Psoas muscle (tissue), 7 donors: ENCODE measurements at regions not wholly inside any gene's neighbourhood (a gene's known extent, or its start where the extent isn't known, plus 50 kb on each side); places are given as distances from the start of the nearest gene placed in this dataset.

Experiments used
- ATAC-seq, 4 donors: fragments of 200-7000 bp; cut with Tn5 transposase; one replicate each; pipeline ENCODE4 v1.9.1; 2020; ENCODE audit warnings: moderate library complexity in 3 of 4, mild to moderate bottlenecking in 2 of 4
- DNase-seq, 2 donors: peaks; one replicate each; pipeline ENCODE4 v3.0.0-alpha.2; 2020
- H3K27ac ChIP-seq: fragments of 200-600 bp; one replicate; pipeline ENCODE4 v1.8.0; 2022
- H3K27me3 ChIP-seq, 3 donors: fragments of 200-600 bp in 1 of 3; one replicate each; pipeline versions ENCODE4 v1.6.1 to v1.8.0; 2013 to 2022; ENCODE audit warnings: low read length in 2 of 3, mild to moderate bottlenecking in 2 of 3, moderate library complexity in 1 of 3; ENCODE audit not compliant: insufficient read depth in 3 of 3
- H3K36me3 ChIP-seq, 2 donors: fragments of 200-600 bp in 1 of 2; one replicate each; pipeline versions ENCODE4 v1.6.1 to v1.8.0; 2013 to 2022; ENCODE audit warnings: low read depth in 1 of 2, mild to moderate bottlenecking in 1 of 2, moderate library complexity in 1 of 2; ENCODE audit not compliant: insufficient read depth in 1 of 2
- H3K4me1 ChIP-seq: fragments of 200-600 bp; one replicate; pipeline ENCODE4 v1.8.0; 2022
- H3K4me3 ChIP-seq: fragments of 200-600 bp; one replicate; pipeline ENCODE4 v1.8.0; 2022; ENCODE audit warnings: mild to moderate bottlenecking
- H3K9me3 ChIP-seq: fragments of 200-600 bp; one replicate; pipeline ENCODE4 v1.8.0; 2022
- CTCF ChIP-seq: fragments of 200-600 bp; IDR thresholded peaks from one replicate; pipeline ENCODE4 v1.8.0; 2022; ENCODE audit warnings: antibody characterized with exemption
- WGBS, 3 donors: extraction: QIAGEN DNeasy Blood & Tissue Kit; methylation state at CpG; one replicate each; pipeline versions ENCODE4 v1.1.6 to v1.1.7; 2013; 5-methylcytosine and 5-hydroxymethylcytosine counted together
- intact Hi-C, 2 donors: fragments of 100-400 bp; cut with DNase I; formaldehyde crosslinking; loops; one replicate each; pipeline versions ENCODE4 v1.11.0 to v1.14.2; 2022
- donor health status: healthy with polysubstance abuse.
- donor health status: DM: no; HTN: no; CAD: no; lungs with moderate emphysema.
- donor health status: Bipolar disorder and iron deficiency.
- donor health status: healthy.
- donor health status: DM: yes; HTN: yes; CAD: no.
- donor health status: DM: no; HTN: no; CAD: no.
- donor health status: DM: yes; HTN: yes; CAD: no.

GRCh38 chr3:124654470-124654845 lies 75.8 kb upstream of the UMPS start:
- Histone ChIP-seq H3K4me3 (no peak overlapping the region), H3K27me3 (no peaks in the 10 kb centered on the region), H3K36me3 (peaks cover 0 to 80% of the 10 kb centered on the region in 2 donors), H3K9me3 (no peaks in the 10 kb centered on the region), H3K4me1 (peaks cover 17% of the 10 kb centered on the region), H3K27ac (peak overlapping the region; percentile 24)
- intact Hi-C loops: no loop called here
- DNase-seq (no peak), ATAC-seq (no peak)
- no peak for TF ChIP-seq CTCF

- 99% methylated on average over 6 to 7 of the region's 7 CpGs for WGBS, 3 donors
- TF ChIP-seq CTCF: no peak
These were observed 73.7 kb upstream of the UMPS start for GRCh38 chr3:124656531-124656930.

GRCh38 chr3:124657138-124657537 lies 73.1 kb upstream of the UMPS start:
- whole genome bisulfite sequencing, 3 donors: 81 to 86% (median 84%) methylated on average over 4 of the region's 4 CpGs
- intact Hi-C loops: no loop called here
- DNase-seq (no peak), ATAC-seq (no peak)
- H3K27ac ChIP-seq: no peak overlapping the region
- H3K9me3 ChIP-seq: no peaks in the 10 kb centered on the region
- H3K4me3 ChIP-seq: no peak overlapping the region
- peaks cover 0 to 88% of the 10 kb centered on the region in 2 donors for H3K36me3 ChIP-seq
- peaks cover 17% of the 10 kb centered on the region for H3K4me1 ChIP-seq
- no peak for TF ChIP-seq CTCF
- H3K27me3 ChIP-seq: no peaks in the 10 kb centered on the region

More at GRCh38 chr3:124656531-124656930, 73.7 kb upstream of the UMPS start:
- Histone ChIP-seq H3K9me3 (no peaks in the 10 kb centered on the region), H3K4me3 (no peak overlapping the region), H3K4me1 (peaks cover 17% of the 10 kb centered on the region), H3K27ac (no peak overlapping the region), H3K27me3 (no peaks in the 10 kb centered on the region), H3K36me3 (peaks cover 0 to 88% of the 10 kb centered on the region in 2 donors)
- intact Hi-C loops: no loop called here
- DNase-seq (no peak), ATAC-seq (no peak)

GRCh38 chr3:124658270-124658669 lies 72.0 kb upstream of the UMPS start:
- peaks cover 14% of the 10 kb centered on the region for H3K4me1 ChIP-seq
- DNase-seq (no peak), ATAC-seq (no peak)
- no peak overlapping the region for H3K4me3 ChIP-seq
- no peaks in the 10 kb centered on the region for H3K9me3 ChIP-seq
- no peaks in the 10 kb centered on the region for H3K27me3 ChIP-seq
- 87 to 94% (median 91%) methylated on average over 12 of the region's 12 CpGs for WGBS, 3 donors
- intact Hi-C loops: no loop called here
- peaks cover 0 to 89% of the 10 kb centered on the region in 2 donors for H3K36me3 ChIP-seq
- H3K27ac ChIP-seq: no peak overlapping the region
- TF ChIP-seq CTCF: no peak

- Histone ChIP-seq H3K36me3 (peaks cover 0 to 93% of the 10 kb centered on the region in 2 donors), H3K9me3 (no peaks in the 10 kb centered on the region), H3K27me3 (no peaks in the 10 kb centered on the region), H3K4me3 (no peak overlapping the region), H3K27ac (no peak overlapping the region), H3K4me1 (peaks cover 5% of the 10 kb centered on the region)
- TF ChIP-seq CTCF: no peak
- intact Hi-C loops: no loop called here
- 0 to 71% (median 0%) methylated on average over 1 of the region's 1 CpG for WGBS, 3 donors
- ATAC-seq (no peak), DNase-seq (no peak)
These were observed 71.1 kb upstream of the UMPS start for GRCh38 chr3:124659175-124659574.
